Smooth muscle cell (in vitro differentiated cells): ENCODE measurements at regions not wholly inside any gene's neighbourhood (a gene's known extent, or its start where the extent isn't known, plus 50 kb on each side); places are given as distances from the start of the nearest gene placed in this dataset.
A peak's percentile ranks its signal among the peaks of the same experiment; 100 is the strongest.

Experiments used
- DNase-seq: peaks from one replicate; lab custom pipeline; 2025; ENCODE audit not compliant: unreplicated experiment; lab: John Stamatoyannopoulos, UW
- H2AFZ ChIP-seq: fragments of 200-600 bp; sonication (generic); 2 replicates; pipeline ENCODE4 v1.6.0; 2016; ENCODE audit warnings: antibody characterized with exemption, low read depth, mild to moderate bottlenecking
- H3F3A ChIP-seq: fragments of 200-600 bp; sonication (generic); 2 replicates; pipeline ENCODE4 v1.6.0; 2017; ENCODE audit warnings: antibody characterized with exemption, low read depth
- H3K27ac ChIP-seq: fragments of 200-600 bp; sonication (generic); 2 replicates; pipeline ENCODE4 v1.5.1; 2016; ENCODE audit warnings: low read depth, mild to moderate bottlenecking
- H3K27me3 ChIP-seq: fragments of 200-600 bp; sonication (generic); 2 replicates; pipeline ENCODE4 v1.6.1; 2016; ENCODE audit warnings: low read depth, mild to moderate bottlenecking
- H3K36me3 ChIP-seq: fragments of 200-600 bp; sonication (generic); 2 replicates; pipeline ENCODE4 v1.5.1; 2016; ENCODE audit warnings: low read depth
- H3K4me1 ChIP-seq: fragments of 200-600 bp; sonication (generic); 2 replicates; pipeline ENCODE4 v1.5.1; 2016; ENCODE audit warnings: low read depth
- H3K4me2 ChIP-seq: fragments of 200-600 bp; sonication (generic); 2 replicates; pipeline ENCODE4 v1.6.0; 2016; ENCODE audit warnings: mild to moderate bottlenecking
- H3K4me3 ChIP-seq: fragments of 200-600 bp; sonication (generic); 2 replicates; pipeline ENCODE4 v1.5.1; 2016; ENCODE audit warnings: mild to moderate bottlenecking
- H3K79me2 ChIP-seq: fragments of 200-600 bp; sonication (generic); 2 replicates; pipeline ENCODE4 v1.6.0; 2016; ENCODE audit warnings: low read depth, mild to moderate bottlenecking
- H3K9ac ChIP-seq: fragments of 200-600 bp; sonication (generic); 2 replicates; pipeline ENCODE4 v1.6.0; 2016; ENCODE audit warnings: low read depth
- H3K9me3 ChIP-seq: fragments of 200-600 bp; sonication (generic); replicated peaks from 2 replicates; pipeline ENCODE4 v1.5.1; 2016; ENCODE audit warnings: low read depth
- H4K20me1 ChIP-seq: fragments of 200-600 bp; sonication (generic); 2 replicates; pipeline ENCODE4 v1.6.0; 2016; ENCODE audit warnings: low read depth
- CTCF ChIP-seq: fragments of 200-600 bp; sonication (generic); IDR thresholded peaks from 2 replicates; pipeline ENCODE4 v1.5.1; 2017; ENCODE audit warnings: borderline replicate concordance, mild to moderate bottlenecking, antibody characterized with exemption; ENCODE audit not compliant: insufficient read depth, poor library complexity, severe bottlenecking
- WGBS: methylation state at CpG from one replicate; pipeline ENCODE4 v1.1.7; 2016; ENCODE audit warnings: low lambda C conversion rate; 5-methylcytosine and 5-hydroxymethylcytosine counted together

GRCh38 chr10:27451054-27451453, 53.0 kb upstream of the RAB18 start:
- Histone ChIP-seq H3K4me3 (no peak overlapping the region), H2AFZ (no peak overlapping the region), H4K20me1 (no peaks in the 10 kb centered on the region), H3K79me2 (no peaks in the 10 kb centered on the region), H3K4me1 (no peaks in the 10 kb centered on the region), H3K27me3 (no peaks in the 10 kb centered on the region), H3K4me2 (no peak overlapping the region), H3K9me3 (no peaks in the 10 kb centered on the region), H3K36me3 (no peaks in the 10 kb centered on the region), H3K9ac (no peak overlapping the region), H3K27ac (no peak overlapping the region), H3F3A (no peaks in the 10 kb centered on the region)
- no peak for TF ChIP-seq CTCF
- WGBS = 92% methylated on average over 6 of the region's 6 CpGs
- DNase-seq = no peak

- TF ChIP-seq CTCF = no peak
- no peak for DNase-seq
- no peaks in the 10 kb centered on the region for H4K20me1 ChIP-seq
- H3K27me3 ChIP-seq = no peaks in the 10 kb centered on the region
- H3K4me3 ChIP-seq = no peak overlapping the region
- H3K4me1 ChIP-seq = no peaks in the 10 kb centered on the region
- no peak overlapping the region for H3K27ac ChIP-seq
- no peaks in the 10 kb centered on the region for H3K36me3 ChIP-seq
- no peak overlapping the region for H3K4me2 ChIP-seq
- no peaks in the 10 kb centered on the region for H3F3A ChIP-seq
- no peak overlapping the region for H3K9ac ChIP-seq
- H2AFZ ChIP-seq = no peak overlapping the region
- H3K9me3 ChIP-seq = no peaks in the 10 kb centered on the region
- no peaks in the 10 kb centered on the region for H3K79me2 ChIP-seq
Observed at GRCh38 chr10:27450225-27450624, 53.9 kb upstream of the RAB18 start.

- no peaks in the 10 kb centered on the region for H3K4me1 ChIP-seq
- H3K27ac ChIP-seq = no peak overlapping the region
- H3K36me3 ChIP-seq = no peaks in the 10 kb centered on the region
- no peaks in the 10 kb centered on the region for H3K27me3 ChIP-seq
- no peaks in the 10 kb centered on the region for H3K79me2 ChIP-seq
- peak overlapping the region; percentile 23 for H3K4me2 ChIP-seq
- TF ChIP-seq CTCF = no peak
- DNase-seq = no peak
- H3F3A ChIP-seq = no peaks in the 10 kb centered on the region
- no peak overlapping the region for H3K4me3 ChIP-seq
- no peaks in the 10 kb centered on the region for H4K20me1 ChIP-seq
- no peak overlapping the region for H3K9ac ChIP-seq
- H2AFZ ChIP-seq = no peak overlapping the region
- H3K9me3 ChIP-seq = no peaks in the 10 kb centered on the region
- WGBS = over 99% methylated on average over 4 of the region's 4 CpGs
Observed at GRCh38 chr10:27449571-27449970, 54.5 kb upstream of the RAB18 start.

- Histone ChIP-seq H3K9me3 (no peaks in the 10 kb centered on the region), H3K27me3 (no peaks in the 10 kb centered on the region), H3K36me3 (no peaks in the 10 kb centered on the region), H3K4me3 (no peak overlapping the region), H3K27ac (no peak overlapping the region), H3K4me2 (peak overlapping the region; percentile 23), H4K20me1 (no peaks in the 10 kb centered on the region), H3F3A (no peaks in the 10 kb centered on the region), H2AFZ (no peak overlapping the region), H3K9ac (no peak overlapping the region), H3K4me1 (no peaks in the 10 kb centered on the region), H3K79me2 (no peaks in the 10 kb centered on the region)
- no peak for DNase-seq
- 61% methylated on average over 2 of the region's 2 CpGs for WGBS
- no peak for TF ChIP-seq CTCF
Observed at GRCh38 chr10:27448921-27449320, 55.2 kb upstream of the RAB18 start.
